VCaP (cell line): ENCODE measurements at regions not wholly inside any gene's neighbourhood (a gene's known extent, or its start where the extent isn't known, plus 50 kb on each side); places are given as distances from the start of the nearest gene placed in this dataset.
"Not testable (repeated sequence)": the region's sequence is repeated elsewhere in the genome, so short reads cannot be mapped to it uniquely, and the experiment has no call there.

Experiments
- H3K27ac ChIP-seq: fragments of 450-650 bp; 2 replicates; pipeline ENCODE4 v1.5.1; 2017
- TF ChIP-seq, protein P1 (sequence below): fragments of 450-650 bp; conservative IDR thresholded peaks from 2 replicates; pipeline ENCODE4 v1.5.1; 2017; ENCODE audit warnings: mild to moderate bottlenecking, moderate library complexity

DNA sequence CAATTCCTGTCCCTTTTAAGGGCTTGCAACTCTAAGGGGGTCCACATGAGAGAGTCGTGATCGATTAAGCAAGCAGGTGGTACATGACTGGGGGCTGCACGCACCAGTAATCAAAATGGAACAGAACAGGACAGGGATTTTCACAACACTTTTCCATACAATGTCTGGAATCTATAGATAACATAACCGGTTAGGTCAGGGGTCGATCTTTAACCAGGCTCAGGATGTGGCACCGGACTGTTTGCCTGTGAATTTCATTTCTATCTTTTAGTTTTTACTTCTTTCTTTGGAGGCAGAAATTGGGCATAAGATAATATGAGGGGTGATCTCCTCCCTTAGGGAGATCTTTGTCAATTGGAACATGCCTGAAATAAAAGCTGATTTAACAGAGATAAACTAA lies 370.1 kb downstream of the IPMK start:
- H3K27ac ChIP-seq: no peak overlapping the region

DNA sequence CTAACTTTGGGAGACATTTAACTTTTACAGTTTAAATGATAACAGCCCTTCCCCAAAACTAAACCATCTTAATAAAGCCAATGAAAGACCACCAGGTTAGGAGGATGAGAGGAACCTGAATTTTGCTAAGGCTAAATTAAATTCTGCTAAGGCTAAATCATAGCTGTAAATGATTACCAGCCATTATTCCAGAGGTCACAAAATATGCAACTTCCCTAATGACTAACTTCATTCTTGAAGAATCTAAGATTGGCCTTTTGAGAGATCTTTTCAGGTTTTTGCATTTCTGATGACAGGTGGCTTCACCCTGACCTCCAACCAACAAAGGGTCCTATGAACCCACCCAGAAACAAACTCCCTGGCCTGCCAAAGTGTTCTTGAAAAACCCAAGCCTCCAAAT lies 373.3 kb downstream of the IPMK start:
- TF ChIP-seq, protein P1, sequence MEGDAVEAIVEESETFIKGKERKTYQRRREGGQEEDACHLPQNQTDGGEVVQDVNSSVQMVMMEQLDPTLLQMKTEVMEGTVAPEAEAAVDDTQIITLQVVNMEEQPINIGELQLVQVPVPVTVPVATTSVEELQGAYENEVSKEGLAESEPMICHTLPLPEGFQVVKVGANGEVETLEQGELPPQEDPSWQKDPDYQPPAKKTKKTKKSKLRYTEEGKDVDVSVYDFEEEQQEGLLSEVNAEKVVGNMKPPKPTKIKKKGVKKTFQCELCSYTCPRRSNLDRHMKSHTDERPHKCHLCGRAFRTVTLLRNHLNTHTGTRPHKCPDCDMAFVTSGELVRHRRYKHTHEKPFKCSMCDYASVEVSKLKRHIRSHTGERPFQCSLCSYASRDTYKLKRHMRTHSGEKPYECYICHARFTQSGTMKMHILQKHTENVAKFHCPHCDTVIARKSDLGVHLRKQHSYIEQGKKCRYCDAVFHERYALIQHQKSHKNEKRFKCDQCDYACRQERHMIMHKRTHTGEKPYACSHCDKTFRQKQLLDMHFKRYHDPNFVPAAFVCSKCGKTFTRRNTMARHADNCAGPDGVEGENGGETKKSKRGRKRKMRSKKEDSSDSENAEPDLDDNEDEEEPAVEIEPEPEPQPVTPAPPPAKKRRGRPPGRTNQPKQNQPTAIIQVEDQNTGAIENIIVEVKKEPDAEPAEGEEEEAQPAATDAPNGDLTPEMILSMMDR: no peak

More for the DNA sequence above, 370.1 kb downstream of the IPMK start:
- TF ChIP-seq, protein P1: no peak

DNA sequence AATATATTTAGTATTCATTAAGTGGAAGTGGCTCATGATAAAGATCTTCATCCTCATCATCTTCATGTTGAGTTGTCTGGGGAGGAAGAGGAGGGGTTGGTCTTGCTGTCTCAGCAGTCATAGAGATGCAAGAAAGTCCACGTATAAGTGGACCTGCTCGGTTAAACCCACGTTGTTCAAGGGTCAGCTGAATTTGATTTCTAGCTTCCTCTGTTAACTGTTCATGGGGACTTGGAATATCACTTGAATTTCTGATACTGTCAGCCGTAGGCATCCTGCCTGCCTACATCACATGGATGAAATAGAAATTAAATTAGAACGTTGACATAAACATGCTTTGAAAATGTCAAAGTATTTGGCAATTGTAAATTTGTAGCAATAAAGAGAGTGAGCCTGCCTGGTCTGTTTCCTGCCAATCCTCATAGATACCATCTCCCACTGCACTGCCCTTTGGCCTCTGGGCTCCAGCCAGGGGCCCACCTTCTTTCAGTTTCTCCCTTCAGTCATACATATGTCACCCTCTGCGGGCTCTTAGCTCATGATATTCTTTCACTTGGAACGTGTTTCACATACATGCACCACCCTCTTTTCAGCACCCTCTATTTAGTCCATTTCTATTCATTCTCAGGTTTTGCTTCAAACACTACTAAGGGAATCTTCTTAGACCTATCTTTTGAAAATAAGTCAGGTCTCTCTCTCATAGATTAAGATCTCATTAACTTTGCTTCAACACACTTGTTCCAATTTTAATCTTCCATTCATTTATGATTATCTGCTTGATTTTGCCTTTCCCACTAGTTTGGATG lies 376.3 kb downstream of the IPMK start:
- H3K27ac ChIP-seq: no peak overlapping the region
- TF ChIP-seq, protein P1: no peak

More for the DNA sequence above, 373.3 kb downstream of the IPMK start:
- no peak overlapping the region for H3K27ac ChIP-seq

DNA sequence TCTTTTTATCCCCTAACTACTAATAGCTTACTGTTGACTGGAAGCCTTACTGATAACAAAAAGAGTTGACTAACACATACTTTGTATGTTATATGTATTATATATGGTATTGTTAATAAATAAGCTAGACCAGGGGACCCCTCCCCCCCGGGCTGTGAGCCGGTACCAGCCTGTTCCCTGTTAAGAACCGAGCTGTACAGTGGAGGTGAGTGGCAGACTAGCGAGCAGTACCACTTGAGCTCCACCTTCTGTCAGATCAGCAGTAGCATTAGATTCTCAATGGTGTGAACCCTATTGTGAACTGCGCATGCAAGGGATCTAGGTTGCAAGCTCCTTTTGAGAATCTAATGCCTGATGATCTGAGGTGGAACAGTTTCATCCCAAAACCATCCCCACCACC lies 377.0 kb downstream of the IPMK start:
- H3K27ac ChIP-seq: no peak overlapping the region
- TF ChIP-seq, protein P1: no peak

DNA sequence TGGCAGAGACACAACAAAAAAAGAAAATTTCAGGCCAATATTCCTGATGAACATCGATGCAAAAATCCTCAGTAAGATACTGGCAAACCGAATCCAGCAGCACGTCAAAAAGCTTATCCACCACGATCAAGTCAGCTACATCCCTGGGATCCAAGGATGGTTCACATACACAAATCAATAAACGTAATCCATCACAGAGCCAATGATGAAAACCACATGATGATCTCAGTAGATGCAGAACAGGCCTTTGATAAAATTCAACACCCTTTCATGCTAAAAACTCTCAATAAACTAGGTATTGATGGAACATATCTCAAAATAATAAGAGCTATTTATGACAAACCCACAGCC lies 382.1 kb downstream of the IPMK start:
- H3K27ac ChIP-seq: not testable (repeated sequence)

DNA sequence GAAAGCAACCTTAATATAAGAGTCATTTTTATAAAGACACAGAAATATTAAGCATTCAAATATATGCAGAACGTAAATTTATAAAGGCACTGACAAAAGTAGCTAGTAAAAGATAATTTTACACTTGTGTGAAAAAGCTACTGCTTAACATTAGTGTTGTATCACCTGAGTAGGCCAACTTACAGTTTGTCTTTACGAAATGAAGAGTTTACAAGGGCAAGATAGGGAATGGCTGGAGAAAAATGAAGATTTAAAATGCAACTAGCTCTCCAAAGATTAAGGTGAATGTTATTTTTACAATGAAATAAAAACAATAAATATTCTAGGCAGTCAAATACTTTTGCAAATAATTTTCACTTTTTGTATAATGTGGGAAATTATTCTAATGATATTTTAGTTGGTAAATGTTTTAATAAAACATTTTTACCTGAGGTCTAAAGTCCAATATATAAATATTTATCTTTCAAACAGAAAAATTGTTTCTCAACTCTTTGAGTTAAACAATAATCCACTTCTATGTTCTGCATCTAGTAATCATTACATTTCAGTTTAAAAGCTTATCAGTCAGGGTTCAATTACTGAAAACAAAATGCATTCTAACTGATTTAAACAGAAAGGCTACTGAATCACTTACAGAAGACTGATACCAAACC lies 382.6 kb downstream of the IPMK start:
- H3K27ac ChIP-seq: no peak overlapping the region
- TF ChIP-seq, protein P1: no peak

DNA sequence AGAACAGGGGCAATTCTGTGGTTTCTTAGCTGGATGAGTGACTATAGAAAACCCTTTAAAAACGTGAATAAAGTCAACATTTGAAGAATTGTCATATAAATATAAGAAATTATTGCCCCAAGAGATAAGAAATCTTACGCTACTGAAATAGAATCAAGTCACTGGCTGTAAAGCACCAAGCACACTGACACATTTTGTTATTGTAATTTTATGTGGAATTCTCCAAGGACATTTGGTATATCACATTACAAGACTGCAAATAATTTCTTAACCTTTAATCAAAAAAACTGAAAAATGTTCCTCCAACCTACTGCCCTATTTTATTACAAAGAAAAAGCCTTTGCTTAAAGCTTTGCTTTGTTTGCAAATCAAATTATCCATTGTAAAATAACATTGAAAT lies 383.3 kb downstream of the IPMK start:
- H3K27ac ChIP-seq: no peak overlapping the region
- TF ChIP-seq, protein P1: no peak
